ENCODE measurements at regions not wholly inside any gene's neighbourhood (a gene's known extent, or its start where the extent isn't known, plus 50 kb on each side); places are given as distances from the start of the nearest gene placed in this dataset.

- Histone ChIP-seq H2BK12ac (ENCODE audit: low read depth, low read length) (peak overlapping the region; percentile 75; the same call in 1 of the 2 replicates), H2AFZ (ENCODE audit: low read length) (no peak overlapping the region; the same call in 1 of the 2 replicates), H3K4me2 (ENCODE audit: insufficient read depth in 1 of 2, low read depth in 2 of 2, low read length in 2 of 2) (peak overlapping the region; percentile 96 to 100), H3K23ac (ENCODE audit: insufficient read length) (no peak overlapping the region), H3K9me3 (ENCODE audit: insufficient read depth in 2 of 2, low read depth in 1 of 2, low read length in 1 of 2) (no peaks in the 10 kb centered on the region), H3K27ac (ENCODE audit: low read depth, low read length) (peak overlapping the region; percentile 28; the same call in 1 of the 2 replicates), H4K20me1 (replicated peaks in 1 of 2; ENCODE audit: control insufficient read depth in 1 of 2, insufficient read depth in 2 of 2, low read length in 2 of 2) (peaks cover 0 to 1% of the 10 kb centered on the region in 2 experiments), H2BK15ac (ENCODE audit: low read length) (no peak overlapping the region; the same call in 1 of the 2 replicates), H3K79me2 (ENCODE audit: control insufficient read depth in 1 of 2, insufficient read depth in 2 of 2, low read length in 2 of 2) (no peaks in the 10 kb centered on the region), H3K9ac (replicated peaks in 1 of 4; ENCODE audit: extremely low read depth in 1 of 4, low read depth in 3 of 4, low read length in 3 of 4) (peak overlapping the region in 3 of 4 experiments; percentile 9 to 45 (median 28); a peak in 4 of 7 replicates), H2BK120ac (replicated peaks; ENCODE audit: low read depth, low read length) (no peak overlapping the region), H4K91ac (replicated peaks; ENCODE audit: insufficient read length, low read length) (peak overlapping the region; percentile 85), H3K18ac (ENCODE audit: extremely low read depth, low read length) (peak overlapping the region; percentile 84), H4K5ac (ENCODE audit: insufficient read length, low read depth, low read length) (peak overlapping the region; percentile 70), H3K27me3 (replicated peaks in 1 of 4; ENCODE audit: control insufficient read depth in 3 of 4, extremely low read depth in 1 of 4, insufficient read depth in 3 of 4, low read length in 3 of 4) (peaks cover 0 to 17% (median 8%) of the 10 kb centered on the region in 4 experiments; a peak in 6 of 7 replicates), H3K79me1 (ENCODE audit: low read depth, low read length) (no peaks in the 10 kb centered on the region), H3K4me3 (ENCODE audit: extremely low read depth in 1 of 4, insufficient read depth in 2 of 4, low read depth in 3 of 4, low read length in 4 of 4) (peak overlapping the region; percentile 66 to 80 (median 76)), H3K4ac (replicated peaks; ENCODE audit: insufficient read length, low read depth, low read length) (no peak overlapping the region), H3K14ac (ENCODE audit: insufficient read length) (no peak overlapping the region), H3K23me2 (ENCODE audit: low read depth, low read length) (peaks cover 26% of the 10 kb centered on the region), H2BK5ac (ENCODE audit: low read depth, low read length) (no peak overlapping the region; the same call in 1 of the 2 replicates), H2BK20ac (ENCODE audit: low read length) (0 out of 2 replicates have a peak overlapping the region, but pooled peaks have one; percentile 80), H3K56ac (replicated peaks; ENCODE audit: insufficient read length, low read depth, low read length) (no peak overlapping the region), H4K8ac (ENCODE audit: extremely low read depth, insufficient read depth, low read length) (peak overlapping the region; percentile 39; the same call in 1 of the 2 replicates), H2AK5ac (ENCODE audit: low read depth, low read length) (no peak overlapping the region), H3K36me3 (ENCODE audit: control insufficient read depth in 2 of 4, insufficient read depth in 4 of 4, low read length in 3 of 4) (no peaks in the 10 kb centered on the region; a peak in 1 of 8 replicates), H3K4me1 (replicated peaks in 1 of 4; ENCODE audit: control insufficient read depth in 3 of 4, insufficient read depth in 4 of 4, low read length in 3 of 4) (peaks cover 6 to 15% (median 13%) of the 10 kb centered on the region in 4 experiments)
- FAIRE-seq: no peak
- ChIA-PET POLR2A (ENCODE audit: partially characterized antibody) (interaction anchor here (0.6 to 4.2 kb wide), 10 partner anchors 8 to 243 kb away, joined by 3 to 28 read pairs (median 3); partner anchors contain the start of gene DHX15), CTCF (ENCODE audit: partially characterized antibody) (interaction anchor here (0.7 to 1.8 kb wide), 22 partner anchors 9 to 529 kb away, joined by 3 to 11 read pairs (median 4); no protein-coding TSS in a partner anchor)
- 1% methylated on average over 53 of the region's 93 CpGs; no CpG with 5 or more reads in 1 of the 2 experiments for WGBS, 2 experiments (ENCODE audit: extremely low coverage in 1 of 2, insufficient coverage in 1 of 2, insufficient read length in 1 of 2, insufficient replicate concordance in 2 of 2, low coverage in 1 of 2, low lambda C conversion rate in 2 of 2, missing lambda C conversion rate in 1 of 2)
- peak; percentile 63 to 87 for DNase-seq (ENCODE audit: low read depth in 1 of 2, low spot score in 2 of 2)
- TF ChIP-seq TEAD4 (IDR thresholded peaks at IDR 0.05; ENCODE audit: low read depth, low read length) (no peak; the same call in 1 of the 2 replicates), CREB1 (IDR thresholded peaks at IDR 0.05) (peak; percentile 52), TAF1 (IDR thresholded peaks at IDR 0.05; ENCODE audit: low read depth, low read length) (peak; percentile 79), CHD1 (IDR thresholded peaks at IDR 0.05; ENCODE audit: low read depth, low read length) (no peak), SIN3A (conservative IDR thresholded peaks at IDR 0.05 in 1 of 2, IDR thresholded peaks at IDR 0.05 in 1 of 2; ENCODE audit: low read depth in 1 of 2, low read length in 2 of 2) (peak in 1 of 2 experiments; percentile 49; a peak in 2 of 4 replicates), MAFK (IDR thresholded peaks at IDR 0.05; ENCODE audit: low read depth, low read length) (no peak), TCF12 (IDR thresholded peaks at IDR 0.05; ENCODE audit: low read depth, low read length) (no peak), SP4 (IDR thresholded peaks at IDR 0.05; ENCODE audit: low read length) (no peak), MAX (IDR thresholded peaks at IDR 0.05) (peak; percentile 88; the same call in 1 of the 2 replicates), HDAC2 (IDR thresholded peaks at IDR 0.05; ENCODE audit: borderline replicate concordance in 1 of 2, low read depth in 2 of 2, low read length in 2 of 2) (peak; percentile 59 to 78; a peak in 3 of 4 replicates), JUN (IDR thresholded peaks at IDR 0.05; ENCODE audit: low read depth, low read length) (no peak)
Measured at GRCh38 chr4:24472514-24473308, 111.6 kb downstream of the DHX15 start.
